Occipital lobe (tissue), 1 donor: ENCODE measurements at regions not wholly inside any gene's neighbourhood (a gene's known extent, or its start where the extent isn't known, plus 50 kb on each side); places are given as distances from the start of the nearest gene placed in this dataset.

ENCODE experiments used
- DNase-seq: peaks from one replicate; lab custom pipeline; 2025; lab: John Stamatoyannopoulos, UW

GRCh38 chr5:21694567-21694966 lies 1158.6 kb downstream of the CDH12 start:
- no peak for DNase-seq

- DNase-seq: no peak
These were observed 1159.6 kb downstream of the CDH12 start for GRCh38 chr5:21693591-21693990.

- no peak for DNase-seq
These were observed 1163.6 kb downstream of the CDH12 start for GRCh38 chr5:21689587-21689986.

- no peak for DNase-seq
These were observed 1164.5 kb downstream of the CDH12 start for GRCh38 chr5:21688655-21689054.

GRCh38 chr5:21687621-21688020 lies 1165.5 kb downstream of the CDH12 start:
- no peak for DNase-seq

GRCh38 chr5:21686706-21687105 lies 1166.4 kb downstream of the CDH12 start:
- DNase-seq: no peak

- DNase-seq: no peak
These were observed 1167.6 kb downstream of the CDH12 start for GRCh38 chr5:21685522-21685921.

- no peak for DNase-seq
These were observed 1168.2 kb downstream of the CDH12 start for GRCh38 chr5:21684992-21685391.

GRCh38 chr5:21681911-21682310 lies 1171.2 kb downstream of the CDH12 start:
- DNase-seq: no peak

- no peak for DNase-seq
These were observed 1172.5 kb downstream of the CDH12 start for GRCh38 chr5:21680641-21681040.

GRCh38 chr5:21680196-21680595 lies 1172.9 kb downstream of the CDH12 start:
- no peak for DNase-seq

- no peak for DNase-seq
These were observed 1174.6 kb downstream of the CDH12 start for GRCh38 chr5:21678526-21678925.

GRCh38 chr5:21672911-21673310 lies 1180.2 kb downstream of the CDH12 start:
- no peak for DNase-seq

GRCh38 chr5:21672360-21672759 lies 1180.8 kb downstream of the CDH12 start:
- DNase-seq: no peak

- no peak for DNase-seq
These were observed 1187.6 kb downstream of the CDH12 start for GRCh38 chr5:21665524-21665923.

- no peak for DNase-seq
These were observed 1190.1 kb downstream of the CDH12 start for GRCh38 chr5:21663082-21663481.

- DNase-seq: no peak
These were observed 1192.0 kb downstream of the CDH12 start for GRCh38 chr5:21661184-21661583.

GRCh38 chr5:21654556-21654955 lies 1198.6 kb downstream of the CDH12 start:
- DNase-seq: no peak

- no peak for DNase-seq
These were observed 1203.2 kb downstream of the CDH12 start for GRCh38 chr5:21649969-21650368.

GRCh38 chr5:21646469-21646868 lies 1206.7 kb downstream of the CDH12 start:
- DNase-seq: no peak

GRCh38 chr5:21644032-21644431 lies 1209.1 kb downstream of the CDH12 start:
- no peak for DNase-seq

GRCh38 chr5:21642312-21642711 lies 1210.8 kb downstream of the CDH12 start:
- no peak for DNase-seq

GRCh38 chr5:21623831-21624230 lies 1229.3 kb downstream of the CDH12 start:
- DNase-seq: no peak

- DNase-seq: no peak
These were observed 1237.9 kb downstream of the CDH12 start for GRCh38 chr5:21615195-21615765.
